Fibroblast of villous mesenchyme (primary cell): ENCODE measurements at regions not wholly inside any gene's neighbourhood (a gene's known extent, or its start where the extent isn't known, plus 50 kb on each side); places are given as distances from the start of the nearest gene placed in this dataset.
"Not testable (repeated sequence)": the region's sequence is repeated elsewhere in the genome, so short reads cannot be mapped to it uniquely, and the experiment has no call there.

ENCODE experiments used
- DNase-seq: peaks from one replicate; pipeline ENCODE4 v3.0.0-alpha.2; 2010; ENCODE audit warnings: low read depth
- H3K4me3 ChIP-seq: 2 replicates; pipeline ENCODE4 v1.5.1; 2011; ENCODE audit warnings: low read depth, mild to moderate bottlenecking, low read length
- TF ChIP-seq, protein P1 (sequence below): IDR thresholded peaks from 2 replicates; pipeline ENCODE4 v1.5.1; 2012; ENCODE audit warnings: low read depth, mild to moderate bottlenecking, low read length; ENCODE audit not compliant: insufficient read depth

DNA sequence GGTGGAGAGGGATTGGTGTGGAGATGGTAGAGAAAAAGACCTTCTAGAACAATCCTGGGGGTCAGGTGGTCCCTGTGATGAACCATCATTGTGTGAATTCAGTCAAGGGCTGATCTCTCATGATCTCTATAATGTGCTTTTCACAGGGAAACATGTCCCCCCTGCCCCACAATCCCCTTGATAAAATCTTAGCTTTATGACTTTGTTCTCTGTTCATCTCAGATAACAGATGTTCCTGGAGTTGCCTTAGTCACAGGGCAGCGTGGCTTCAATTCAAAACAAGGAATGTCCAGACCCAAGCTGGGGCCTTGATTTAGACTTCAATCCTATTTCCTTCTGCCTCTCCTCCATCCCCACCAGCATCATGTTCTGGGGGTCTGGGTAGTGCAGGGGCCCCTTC lies 171.5 kb downstream of the CRLF3 start:
- not testable (repeated sequence) for H3K4me3 ChIP-seq
- peak; percentile 6 for DNase-seq

DNA sequence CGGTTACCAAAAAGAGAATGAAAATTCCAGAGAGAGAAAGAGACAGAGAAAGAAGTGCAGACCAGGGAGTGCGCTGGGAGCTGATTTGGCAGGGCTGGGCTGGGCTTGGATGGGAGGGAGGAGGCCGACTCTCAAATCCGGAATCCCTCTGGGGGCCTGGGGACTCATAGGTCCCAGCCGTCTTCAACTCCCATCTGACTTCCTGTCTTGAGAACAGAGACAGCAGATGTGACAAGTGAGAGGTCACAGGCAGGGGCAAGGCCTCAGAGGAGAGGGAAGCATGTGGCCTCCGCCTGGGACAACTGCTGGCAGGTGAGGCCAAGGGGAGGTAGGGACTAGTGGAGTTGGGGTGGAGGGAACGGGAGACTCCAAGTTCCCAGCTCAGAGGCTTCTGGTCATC lies 172.9 kb downstream of the GOSR1 start:
- H3K4me3 ChIP-seq, DNase-seq: not testable (repeated sequence)

DNA sequence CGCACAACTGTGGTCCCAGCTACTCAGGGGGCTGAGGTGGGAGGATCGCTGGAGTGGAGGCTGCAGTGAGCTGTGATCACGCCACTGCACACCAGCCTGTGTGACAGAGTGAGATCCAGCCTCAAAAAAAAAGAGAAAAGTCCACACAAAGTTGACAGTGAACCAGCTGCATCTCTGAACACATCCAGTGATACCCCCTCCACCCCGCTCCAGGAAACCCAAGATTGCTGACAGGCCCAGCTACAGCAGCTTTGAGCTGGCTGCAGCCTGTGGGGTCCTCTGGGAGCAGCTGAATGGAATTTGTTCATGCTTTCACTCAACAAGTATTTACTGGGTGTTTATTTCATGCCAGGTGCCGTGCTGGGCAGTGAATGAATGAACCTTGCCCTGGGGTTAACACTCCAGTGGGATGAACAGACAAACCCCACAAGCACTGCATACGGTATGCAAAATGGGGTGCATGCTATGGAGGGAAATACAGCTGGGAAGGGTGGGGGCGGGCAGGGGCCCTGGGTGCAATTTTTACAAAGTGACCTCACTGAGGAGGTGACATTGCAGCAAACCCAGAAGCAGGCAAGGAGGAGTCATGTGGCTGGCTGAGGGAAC lies 170.9 kb downstream of the GOSR1 start:
- H3K4me3 ChIP-seq, DNase-seq: not testable (repeated sequence)

DNA sequence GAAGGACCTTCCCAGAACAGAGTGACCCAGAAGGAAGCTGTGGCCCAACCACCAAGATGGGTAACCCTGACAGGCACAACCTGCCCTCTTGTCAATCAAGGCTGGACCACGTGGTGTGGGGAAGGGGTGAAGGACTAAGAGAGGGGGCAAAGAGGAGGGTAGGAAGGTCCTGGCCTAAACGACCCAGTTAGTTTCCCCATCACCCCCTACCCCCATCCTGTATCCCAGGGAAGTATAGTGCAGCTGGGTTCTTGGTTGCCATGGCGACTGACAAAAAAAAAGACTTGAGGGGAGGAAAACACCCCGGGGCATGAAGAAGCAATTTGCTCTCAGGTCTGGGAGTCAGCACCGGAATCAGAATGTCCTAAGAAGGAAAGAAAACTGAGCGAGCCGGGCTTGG lies 168.7 kb downstream of the GOSR1 start:
- DNase-seq, H3K4me3 ChIP-seq: not testable (repeated sequence)

DNA sequence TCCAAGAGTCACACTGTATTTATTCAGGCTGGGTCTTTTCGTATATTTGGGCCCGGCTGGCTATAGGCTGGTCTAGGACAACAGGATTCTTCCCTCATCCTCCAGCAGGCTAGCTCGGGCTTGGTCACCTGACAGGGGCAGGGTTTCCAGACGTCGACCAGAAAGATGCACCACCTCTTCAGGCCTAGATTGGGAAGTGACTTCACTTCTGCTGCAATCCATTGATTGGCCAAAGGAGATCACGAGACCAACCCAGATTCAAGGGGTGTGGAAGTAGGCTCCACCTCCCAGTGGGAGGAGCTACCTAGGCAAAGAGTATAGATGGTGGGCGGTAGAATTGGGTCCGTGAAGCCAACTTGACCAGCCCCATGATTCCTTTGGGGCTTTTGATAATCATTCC lies 167.5 kb downstream of the GOSR1 start:
- DNase-seq, H3K4me3 ChIP-seq: not testable (repeated sequence)

DNA sequence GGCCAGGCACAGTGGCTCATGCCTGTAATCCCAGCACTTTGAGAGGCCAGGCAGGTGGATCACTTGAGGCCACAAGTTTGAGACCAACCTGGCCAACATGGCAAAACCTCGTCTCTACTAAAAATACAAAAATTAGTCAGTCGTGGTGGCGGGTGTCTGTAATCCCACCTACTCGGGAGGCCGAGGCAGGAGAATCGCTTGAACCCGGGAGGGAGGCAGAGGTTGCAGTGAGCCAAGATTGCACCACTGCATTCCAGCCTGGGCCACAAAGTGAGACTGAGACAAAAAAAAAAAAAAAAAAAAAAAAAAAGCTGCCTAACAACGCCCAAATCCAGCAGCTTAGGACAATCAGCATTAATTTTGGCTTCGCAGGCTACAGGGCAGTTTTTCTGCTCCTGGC lies 167.1 kb downstream of the GOSR1 start:
- DNase-seq, H3K4me3 ChIP-seq: not testable (repeated sequence)

DNA sequence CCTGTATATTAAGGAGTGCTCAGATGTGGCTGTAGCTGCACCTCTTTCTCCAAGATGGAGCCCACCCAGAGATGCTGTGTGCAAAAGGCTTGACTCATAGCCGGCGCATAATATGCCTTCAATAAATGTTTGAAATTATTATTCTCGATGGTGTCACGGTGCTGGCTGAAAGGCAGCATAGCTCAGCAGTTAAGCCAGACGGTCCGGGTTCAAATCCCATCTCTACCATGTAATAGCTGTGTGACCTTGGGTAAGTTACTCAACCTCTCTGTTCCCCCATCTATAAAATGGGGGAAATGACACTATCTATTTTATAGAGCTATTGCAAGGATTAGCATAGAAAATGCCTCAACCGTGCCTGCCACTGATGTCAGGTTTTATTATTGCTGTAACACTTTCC lies 164.2 kb downstream of the GOSR1 start:
- not testable (repeated sequence) for H3K4me3 ChIP-seq, DNase-seq

DNA sequence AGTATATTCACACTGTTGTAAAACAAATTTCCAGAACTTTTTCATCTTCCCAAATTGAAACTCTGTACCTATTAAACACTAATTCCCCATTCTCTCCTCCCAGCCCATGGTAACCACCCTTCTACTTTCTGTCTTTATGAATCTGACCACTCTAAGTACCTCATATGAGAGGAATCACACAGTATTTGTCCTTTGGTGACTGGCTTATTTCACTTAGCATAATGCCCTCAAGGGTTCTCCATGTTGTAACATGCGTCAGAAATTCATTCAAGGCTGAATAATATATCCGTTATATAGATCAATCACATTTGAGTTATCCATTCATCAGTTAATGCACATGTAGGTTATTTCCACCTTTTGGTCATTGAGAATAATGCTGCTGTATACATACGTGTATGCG lies 162.2 kb downstream of the GOSR1 start:
- not testable (repeated sequence) for H3K4me3 ChIP-seq, DNase-seq

DNA sequence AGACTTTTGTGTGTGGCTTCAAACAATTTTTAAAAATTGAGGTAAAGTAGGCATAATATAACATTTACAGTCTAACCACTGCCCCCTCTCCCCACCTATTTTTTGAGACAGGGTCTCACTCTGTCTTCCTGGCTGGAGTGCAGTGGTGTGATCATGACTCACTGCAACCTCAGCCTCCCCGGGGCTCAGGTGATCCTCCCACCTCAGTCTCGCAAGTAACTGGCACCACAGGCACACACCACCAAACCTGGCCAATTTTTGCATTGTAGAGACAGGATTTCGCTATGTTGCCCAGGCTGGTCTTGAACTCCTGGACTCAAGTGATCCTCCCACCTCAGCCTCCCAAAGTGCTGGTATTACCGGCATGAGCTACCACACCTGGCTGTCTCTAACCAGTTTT lies 161.8 kb downstream of the GOSR1 start:
- not testable (repeated sequence) for H3K4me3 ChIP-seq, DNase-seq

DNA sequence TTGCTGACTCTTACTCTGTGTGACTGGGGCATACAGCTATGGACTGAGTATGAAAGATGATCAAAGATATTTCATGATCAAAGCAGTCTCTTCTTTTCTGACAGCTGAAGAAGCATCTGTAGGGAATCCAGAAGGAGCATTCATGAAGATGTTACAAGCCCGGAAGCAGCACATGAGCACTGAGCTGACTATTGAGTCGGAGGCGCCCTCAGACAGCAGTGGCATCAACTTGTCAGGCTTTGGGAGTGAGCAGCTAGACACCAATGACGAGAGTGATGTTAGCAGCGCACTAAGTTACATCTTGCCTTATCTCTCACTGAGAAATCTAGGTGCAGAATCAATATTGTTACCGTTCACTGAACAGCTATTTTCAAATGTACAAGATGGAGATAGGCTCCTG lies 154.4 kb downstream of the GOSR1 start:
- not testable (repeated sequence) for DNase-seq, H3K4me3 ChIP-seq

DNA sequence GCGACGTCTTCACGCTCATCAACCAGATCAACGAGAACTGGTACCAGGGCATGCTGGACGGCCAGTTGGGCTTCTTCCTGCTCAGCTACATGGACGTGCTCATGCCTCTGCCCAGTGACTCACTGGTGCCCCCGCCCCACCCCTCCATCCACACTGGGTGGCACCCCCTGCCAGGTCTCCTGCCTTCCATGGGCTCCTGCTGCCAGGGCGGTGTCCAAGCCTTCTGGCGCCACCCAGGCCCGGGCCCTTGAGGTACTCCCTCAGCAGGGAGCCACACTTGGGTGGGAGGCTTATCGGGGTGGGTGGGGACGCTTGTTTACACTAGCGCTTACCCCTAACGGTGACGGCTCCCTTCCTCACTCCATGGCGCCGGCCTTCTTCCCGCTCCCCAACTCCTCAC lies 148.2 kb downstream of the GOSR1 start:
- H3K4me3 ChIP-seq, DNase-seq: not testable (repeated sequence)

DNA sequence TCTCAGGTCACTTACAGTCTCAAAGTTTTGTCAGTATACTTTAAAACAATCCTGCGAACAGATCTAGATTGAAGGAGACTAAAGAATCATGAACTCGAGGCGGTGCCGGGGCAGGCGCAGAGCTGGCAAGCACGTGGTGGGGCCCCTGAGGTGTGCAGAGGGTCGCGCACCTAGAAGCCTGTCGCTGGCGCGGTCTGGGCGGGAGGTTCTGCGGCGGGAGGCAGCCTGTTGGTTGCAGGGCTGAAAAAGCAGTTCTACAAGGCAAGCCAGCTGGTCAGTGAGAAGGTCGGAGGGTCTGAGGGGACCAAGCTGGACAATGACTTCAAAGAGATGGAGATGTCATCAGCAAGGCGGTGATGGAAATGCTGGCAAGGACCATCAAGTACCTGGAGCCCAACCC lies 147.0 kb downstream of the GOSR1 start:
- DNase-seq, H3K4me3 ChIP-seq: not testable (repeated sequence)

DNA sequence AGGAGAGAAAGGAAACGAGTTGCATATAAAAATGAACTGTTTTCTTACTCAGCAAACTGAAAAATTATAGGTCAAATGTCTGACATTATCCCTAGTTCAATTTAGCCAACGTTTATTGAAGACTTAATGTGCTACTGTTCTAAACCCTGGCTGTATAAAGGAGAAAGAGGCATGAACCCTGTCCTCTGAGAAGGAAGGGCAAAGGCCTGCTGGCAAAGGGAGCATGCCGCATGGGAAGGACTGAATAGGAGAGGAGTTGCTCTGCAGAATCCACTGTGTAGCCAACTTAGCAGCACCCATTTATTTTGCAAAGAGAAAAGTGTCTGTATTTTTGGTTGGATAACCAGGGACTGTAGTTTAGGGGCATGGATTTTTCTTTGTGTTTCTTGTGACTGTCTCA lies 132.5 kb downstream of the GOSR1 start:
- H3K4me3 ChIP-seq, DNase-seq: not testable (repeated sequence)

DNA sequence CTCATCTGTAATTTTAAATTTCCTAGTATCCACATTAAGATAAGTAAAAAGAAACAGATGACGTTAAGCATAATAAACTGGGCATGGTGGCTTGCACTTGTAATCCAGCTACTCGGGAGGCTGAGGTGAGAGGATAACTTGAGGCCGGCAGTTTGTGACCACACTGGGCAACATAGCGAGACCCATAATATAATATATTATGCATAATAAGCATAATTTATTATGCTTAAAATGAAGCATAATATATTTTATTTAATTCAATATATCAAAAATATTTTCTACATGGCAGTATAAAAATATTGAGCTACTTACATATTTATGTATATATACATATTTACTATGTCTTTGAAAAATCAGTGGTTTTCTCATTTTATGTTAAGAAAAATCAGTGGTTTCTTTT lies 128.3 kb downstream of the GOSR1 start:
- TF ChIP-seq, protein P1, sequence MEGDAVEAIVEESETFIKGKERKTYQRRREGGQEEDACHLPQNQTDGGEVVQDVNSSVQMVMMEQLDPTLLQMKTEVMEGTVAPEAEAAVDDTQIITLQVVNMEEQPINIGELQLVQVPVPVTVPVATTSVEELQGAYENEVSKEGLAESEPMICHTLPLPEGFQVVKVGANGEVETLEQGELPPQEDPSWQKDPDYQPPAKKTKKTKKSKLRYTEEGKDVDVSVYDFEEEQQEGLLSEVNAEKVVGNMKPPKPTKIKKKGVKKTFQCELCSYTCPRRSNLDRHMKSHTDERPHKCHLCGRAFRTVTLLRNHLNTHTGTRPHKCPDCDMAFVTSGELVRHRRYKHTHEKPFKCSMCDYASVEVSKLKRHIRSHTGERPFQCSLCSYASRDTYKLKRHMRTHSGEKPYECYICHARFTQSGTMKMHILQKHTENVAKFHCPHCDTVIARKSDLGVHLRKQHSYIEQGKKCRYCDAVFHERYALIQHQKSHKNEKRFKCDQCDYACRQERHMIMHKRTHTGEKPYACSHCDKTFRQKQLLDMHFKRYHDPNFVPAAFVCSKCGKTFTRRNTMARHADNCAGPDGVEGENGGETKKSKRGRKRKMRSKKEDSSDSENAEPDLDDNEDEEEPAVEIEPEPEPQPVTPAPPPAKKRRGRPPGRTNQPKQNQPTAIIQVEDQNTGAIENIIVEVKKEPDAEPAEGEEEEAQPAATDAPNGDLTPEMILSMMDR, result no peak
- no peak for DNase-seq
- no peak overlapping the region for H3K4me3 ChIP-seq

DNA sequence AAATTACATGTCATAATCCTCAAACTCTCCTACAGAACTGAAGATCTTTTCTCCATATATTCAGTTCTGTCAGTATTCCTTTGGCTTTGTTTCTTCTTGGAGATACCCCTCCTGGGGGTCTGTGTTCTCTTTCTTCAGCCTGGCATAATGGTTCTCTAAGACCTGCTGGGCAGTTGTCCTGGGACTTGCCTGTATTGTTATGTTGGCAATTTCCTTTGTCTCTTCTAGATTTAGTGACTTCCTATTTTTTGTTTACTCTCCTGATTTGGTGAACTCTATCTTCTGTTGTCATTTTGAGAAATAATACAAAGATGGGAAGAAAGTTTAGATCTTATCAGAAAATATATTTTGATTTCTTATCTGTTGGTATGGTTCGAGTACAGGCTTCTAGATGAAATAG lies 127.8 kb downstream of the GOSR1 start:
- no peak for DNase-seq
- no peak overlapping the region for H3K4me3 ChIP-seq
- TF ChIP-seq, protein P1, result no peak

DNA sequence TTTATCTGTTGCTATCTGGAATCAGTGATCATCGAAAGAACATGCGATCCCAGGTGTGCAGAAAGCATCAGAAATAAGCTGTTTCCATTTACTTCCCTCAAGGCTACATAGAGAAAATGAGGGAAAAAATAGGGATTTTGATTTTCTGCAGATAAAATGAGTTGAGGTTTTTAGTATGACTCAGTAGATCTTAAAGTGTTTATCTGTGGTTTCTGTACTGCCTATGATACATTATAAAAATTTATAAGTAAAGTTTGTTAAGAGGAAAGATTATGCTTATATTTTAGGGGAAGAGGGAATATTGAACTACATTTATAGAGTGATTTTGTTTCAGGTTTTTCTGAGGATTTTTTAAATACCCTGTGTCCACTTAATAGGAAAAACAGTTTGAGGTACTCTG lies 125.2 kb downstream of the GOSR1 start:
- DNase-seq, result peak; percentile 19
- H3K4me3 ChIP-seq, result not testable (repeated sequence)

DNA sequence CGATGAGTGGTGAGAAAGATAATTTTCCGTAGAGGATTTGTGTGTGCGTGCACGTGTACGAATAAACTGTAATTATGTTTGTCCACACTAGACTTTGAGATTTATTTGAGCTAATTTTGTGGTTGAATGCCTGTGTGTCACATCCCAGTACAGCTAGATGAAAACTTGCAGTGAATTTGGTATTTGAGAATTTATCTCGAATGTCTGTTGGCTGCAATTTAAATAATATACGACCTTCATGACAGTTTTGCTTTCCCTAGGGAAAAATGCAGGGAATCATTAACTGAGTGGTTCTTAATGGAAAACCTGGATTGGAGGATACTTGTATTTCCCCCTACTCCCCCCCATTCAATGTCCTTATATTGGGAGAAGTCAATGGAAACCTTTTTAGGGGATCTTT lies 124.8 kb downstream of the GOSR1 start:
- H3K4me3 ChIP-seq, result peak overlapping the region; percentile 48
- DNase-seq, result peak; percentile 26
